RWPE1 (cell line): ENCODE measurements at regions not wholly inside any gene's neighbourhood (a gene's known extent, or its start where the extent isn't known, plus 50 kb on each side); places are given as distances from the start of the nearest gene placed in this dataset.

Experiments
- CTCF ChIA-PET: fragments of 350-600 bp; sonication (Branson Sonifier 250); formaldehyde crosslinking; extraction: SDS; loops from one replicate; lab custom pipeline; 2021; lab: Yijun Ruan, JAX
- POLR2A ChIA-PET: fragments of 400-600 bp; formaldehyde crosslinking; extraction: SDS; loops from one replicate; lab custom pipeline; 2020; ENCODE audit warnings: antibody characterized with exemption; ENCODE audit not compliant: low non-redundant PET; lab: Yijun Ruan, JAX
- DNase-seq: peaks from one replicate; pipeline ENCODE4 v3.0.0; 2012; ENCODE audit warnings: low spot score
- H3K27ac ChIP-seq: fragments of 450-650 bp; 2 replicates; pipeline ENCODE4 v1.5.1; 2017
- CTCF ChIP-seq: fragments of 450-650 bp; conservative IDR thresholded peaks from 2 replicates; pipeline ENCODE4 v1.5.1; 2017; ENCODE audit warnings: low read depth, mild to moderate bottlenecking

- ChIA-PET CTCF (no interaction called here), POLR2A (no interaction called here)
- H3K27ac ChIP-seq, result no peak overlapping the region
- no peak for TF ChIP-seq CTCF
- peak; percentile 41 for DNase-seq
These were observed 173.7 kb downstream of the MBOAT1 start for GRCh38 chr6:20038410-20039204.

DNA sequence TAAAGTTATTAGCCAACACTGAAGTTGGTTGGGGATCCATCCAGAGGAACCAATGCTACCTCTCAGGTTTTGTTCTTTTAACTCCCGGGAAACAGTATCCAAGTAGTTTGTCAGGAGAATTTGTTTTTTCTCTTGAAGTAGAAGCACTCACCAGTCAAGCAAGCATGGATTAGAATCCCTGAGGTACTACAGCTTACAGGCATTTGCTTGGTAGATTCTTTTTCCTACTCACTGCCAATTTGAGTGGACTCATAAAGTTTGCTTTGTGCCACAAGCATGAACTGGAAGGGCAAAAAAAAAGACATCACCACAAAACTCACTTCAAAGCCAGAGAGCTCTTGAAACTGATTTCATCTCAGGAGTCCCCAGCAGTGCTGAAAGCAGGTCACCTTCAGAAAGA, 167.4 kb downstream of the MBOAT1 start:
- no peak overlapping the region for H3K27ac ChIP-seq
- no peak for TF ChIP-seq CTCF
- ChIA-PET CTCF (no interaction called here), POLR2A (no interaction called here)
- no peak for DNase-seq
